MG63 (cell line): ENCODE measurements at regions not wholly inside any gene's neighbourhood (a gene's known extent, or its start where the extent isn't known, plus 50 kb on each side); places are given as distances from the start of the nearest gene placed in this dataset.
"Not testable (repeated sequence)": the region's sequence is repeated elsewhere in the genome, so short reads cannot be mapped to it uniquely, and the experiment has no call there.

Experiments used
- DNase-seq: peaks from one replicate; pipeline ENCODE4 v3.0.0-alpha.2; 2020
- H3K27me3 ChIP-seq: fragments of 250-450 bp; sonication (Bioruptor Pico); 2 replicates; pipeline ENCODE4 v1.5.1; 2020; ENCODE audit warnings: mild to moderate bottlenecking, moderate library complexity
- H3K36me3 ChIP-seq: fragments of 250-450 bp; sonication (Bioruptor Pico); 2 replicates; pipeline ENCODE4 v1.5.1; 2020; ENCODE audit warnings: mild to moderate bottlenecking, moderate library complexity
- H3K4me3 ChIP-seq: fragments of 250-450 bp; sonication (Bioruptor Pico); 2 replicates; pipeline ENCODE4 v1.5.1; 2020; ENCODE audit warnings: mild to moderate bottlenecking, moderate library complexity
- H3K9me3 ChIP-seq: fragments of 250-450 bp; sonication (Bioruptor Pico); 2 replicates; pipeline ENCODE4 v1.5.1; 2020; ENCODE audit warnings: mild to moderate bottlenecking, moderate library complexity

GRCh38 chr7:152925412-152926147, 166.0 kb downstream of the ACTR3B start:
- Histone ChIP-seq H3K36me3 (no peaks in the 10 kb centered on the region), H3K9me3 (no peaks in the 10 kb centered on the region), H3K27me3 (no peaks in the 10 kb centered on the region), H3K4me3 (no peak overlapping the region)
- no peak for DNase-seq

- Histone ChIP-seq H3K9me3 (no peaks in the 10 kb centered on the region), H3K27me3 (no peaks in the 10 kb centered on the region), H3K36me3 (no peaks in the 10 kb centered on the region), H3K4me3 (no peak overlapping the region)
- no peak for DNase-seq
Observed at GRCh38 chr7:152931633-152932032, 172.1 kb downstream of the ACTR3B start.

- no peak for DNase-seq
- Histone ChIP-seq H3K36me3 (no peaks in the 10 kb centered on the region), H3K27me3 (no peaks in the 10 kb centered on the region), H3K4me3 (no peak overlapping the region), H3K9me3 (no peaks in the 10 kb centered on the region)
Observed at GRCh38 chr7:152937282-152937681, 177.7 kb downstream of the ACTR3B start.

GRCh38 chr7:152946616-152947015, 187.1 kb downstream of the ACTR3B start:
- DNase-seq, H3K36me3 ChIP-seq, H3K27me3 ChIP-seq, H3K4me3 ChIP-seq, H3K9me3 ChIP-seq: not testable (repeated sequence)

GRCh38 chr7:152947686-152948085, 188.1 kb downstream of the ACTR3B start:
- Histone ChIP-seq H3K36me3 (no peaks in the 10 kb centered on the region), H3K27me3 (no peaks in the 10 kb centered on the region), H3K9me3 (no peaks in the 10 kb centered on the region), H3K4me3 (no peak overlapping the region)
- no peak for DNase-seq

GRCh38 chr7:152949253-152949652, 189.7 kb downstream of the ACTR3B start:
- Histone ChIP-seq H3K27me3 (no peaks in the 10 kb centered on the region), H3K36me3 (no peaks in the 10 kb centered on the region), H3K9me3 (no peaks in the 10 kb centered on the region), H3K4me3 (no peak overlapping the region)
- DNase-seq, result no peak

GRCh38 chr7:152949790-152950189, 190.2 kb downstream of the ACTR3B start:
- no peaks in the 10 kb centered on the region for H3K36me3 ChIP-seq
- H3K27me3 ChIP-seq, result no peaks in the 10 kb centered on the region
- no peak overlapping the region for H3K4me3 ChIP-seq
- no peaks in the 10 kb centered on the region for H3K9me3 ChIP-seq
- DNase-seq, result no peak

- Histone ChIP-seq H3K36me3 (no peaks in the 10 kb centered on the region), H3K9me3 (no peaks in the 10 kb centered on the region; the same call in 1 of the 2 replicates), H3K4me3 (no peak overlapping the region), H3K27me3 (no peaks in the 10 kb centered on the region)
- DNase-seq, result no peak
Observed at GRCh38 chr7:152956006-152956405, 196.5 kb downstream of the ACTR3B start.

GRCh38 chr7:152959610-152960009, 200.1 kb downstream of the ACTR3B start:
- H3K27me3 ChIP-seq, result no peaks in the 10 kb centered on the region
- H3K36me3 ChIP-seq, result no peaks in the 10 kb centered on the region
- H3K4me3 ChIP-seq, result no peak overlapping the region
- H3K9me3 ChIP-seq, result no peaks in the 10 kb centered on the region; the same call in 1 of the 2 replicates
- DNase-seq, result no peak

- not testable (repeated sequence) for DNase-seq, H3K9me3 ChIP-seq, H3K36me3 ChIP-seq, H3K27me3 ChIP-seq, H3K4me3 ChIP-seq
Observed at GRCh38 chr7:152961796-152962195, 202.2 kb downstream of the ACTR3B start.

- Histone ChIP-seq H3K4me3 (no peak overlapping the region), H3K27me3 (no peaks in the 10 kb centered on the region), H3K36me3 (no peaks in the 10 kb centered on the region), H3K9me3 (no peaks in the 10 kb centered on the region; the same call in 1 of the 2 replicates)
- DNase-seq, result no peak
Observed at GRCh38 chr7:152966189-152966588, 206.6 kb downstream of the ACTR3B start.

- no peak overlapping the region for H3K4me3 ChIP-seq
- H3K9me3 ChIP-seq, result no peaks in the 10 kb centered on the region
- DNase-seq, result no peak
- no peaks in the 10 kb centered on the region for H3K27me3 ChIP-seq
- no peaks in the 10 kb centered on the region for H3K36me3 ChIP-seq
Observed at GRCh38 chr7:152967958-152968357, 208.4 kb downstream of the ACTR3B start.

- Histone ChIP-seq H3K9me3 (no peaks in the 10 kb centered on the region), H3K4me3 (no peak overlapping the region), H3K36me3 (no peaks in the 10 kb centered on the region), H3K27me3 (no peaks in the 10 kb centered on the region)
- DNase-seq, result no peak
Observed at GRCh38 chr7:152968514-152968913, 209.0 kb downstream of the ACTR3B start.

GRCh38 chr7:152969335-152969734, 209.8 kb downstream of the ACTR3B start:
- H3K36me3 ChIP-seq, result no peaks in the 10 kb centered on the region
- H3K4me3 ChIP-seq, result no peak overlapping the region
- H3K9me3 ChIP-seq, result no peaks in the 10 kb centered on the region
- DNase-seq, result no peak
- no peaks in the 10 kb centered on the region for H3K27me3 ChIP-seq

- Histone ChIP-seq H3K27me3 (no peaks in the 10 kb centered on the region), H3K9me3 (no peaks in the 10 kb centered on the region), H3K4me3 (no peak overlapping the region), H3K36me3 (no peaks in the 10 kb centered on the region)
- DNase-seq, result no peak
Observed at GRCh38 chr7:152969839-152970238, 210.3 kb downstream of the ACTR3B start.

GRCh38 chr7:152970481-152970880, 210.9 kb downstream of the ACTR3B start:
- DNase-seq, result no peak
- Histone ChIP-seq H3K27me3 (no peaks in the 10 kb centered on the region), H3K36me3 (no peaks in the 10 kb centered on the region), H3K4me3 (no peak overlapping the region), H3K9me3 (no peaks in the 10 kb centered on the region)

- H3K27me3 ChIP-seq, result no peaks in the 10 kb centered on the region
- no peak for DNase-seq
- H3K9me3 ChIP-seq, result no peaks in the 10 kb centered on the region
- H3K36me3 ChIP-seq, result no peaks in the 10 kb centered on the region
- H3K4me3 ChIP-seq, result no peak overlapping the region
Observed at GRCh38 chr7:152974577-152974976, 215.0 kb downstream of the ACTR3B start.

GRCh38 chr7:152975076-152975475, 215.5 kb downstream of the ACTR3B start:
- Histone ChIP-seq H3K36me3 (no peaks in the 10 kb centered on the region), H3K4me3 (no peak overlapping the region), H3K9me3 (no peaks in the 10 kb centered on the region), H3K27me3 (no peaks in the 10 kb centered on the region)
- no peak for DNase-seq
